B cell (primary cell): ENCODE measurements at regions not wholly inside any gene's neighbourhood (a gene's known extent, or its start where the extent isn't known, plus 50 kb on each side); places are given as distances from the start of the nearest gene placed in this dataset.

Experiments
- ATAC-seq: fragments of 200-7000 bp; cut with Tn5 transposase; one replicate; pipeline ENCODE4 v1.10.0; 2021; ENCODE audit warnings: low read depth, mild to moderate bottlenecking, moderate number of reproducible peaks, moderate library complexity
- CTCF ChIA-PET: fragments of 350-600 bp; sonication (Branson Sonifier 250); formaldehyde crosslinking; loops from one replicate; lab custom pipeline; 2021; ENCODE audit warnings: antibody characterized with exemption, inconsistent platforms; lab: Charles Lee
- POLR2A ChIA-PET: fragments of 350-600 bp; sonication (Branson Sonifier 250); formaldehyde crosslinking; loops from one replicate; lab custom pipeline; 2021; ENCODE audit warnings: antibody characterized with exemption; lab: Charles Lee
- DNase-seq: peaks from one replicate; pipeline ENCODE4 v3.0.0; 2013
- H2AFZ ChIP-seq: 2 replicates; pipeline ENCODE4 v1.6.1; 2012; ENCODE audit warnings: mild to moderate bottlenecking, low read depth, low read length; ENCODE audit not compliant: insufficient read depth, poor library complexity, severe bottlenecking
- H3K27ac ChIP-seq, 2 donors: 1 replicate in 1 of 2; 2 replicates in 1 of 2; pipeline ENCODE4 v1.5.1; 2012 to 2013; ENCODE audit warnings: low read length in 2 of 2, mild to moderate bottlenecking in 2 of 2, moderate library complexity in 1 of 2
- H3K27me3 ChIP-seq, 4 experiments: fragments of 200-600 bp in 1 of 4; sonication (generic) in 1 of 4; replicated peaks in 1 of 4; 1 replicate in 2 of 4; 2 replicates in 2 of 4; pipeline versions ENCODE4 v1.6.1 to v1.7.0; 2013 to 2016; ENCODE audit warnings: low read length in 3 of 4, mild to moderate bottlenecking in 2 of 4, mixed read lengths in 1 of 4, moderate library complexity in 1 of 4; ENCODE audit not compliant: insufficient read depth in 4 of 4, control insufficient read depth in 3 of 4; ENCODE audit errors: control extremely low read depth in 1 of 4
- H3K36me3 ChIP-seq, 2 experiments: replicated peaks in 1 of 2; 1 replicate in 1 of 2; 2 replicates in 1 of 2; pipeline versions ENCODE4 v1.6.1 to v1.7.1; 2013; ENCODE audit warnings: low read length in 1 of 2; ENCODE audit not compliant: insufficient read depth in 2 of 2, control insufficient read depth in 1 of 2; ENCODE audit errors: control extremely low read depth in 1 of 2, extremely low read depth in 1 of 2
- H3K4me1 ChIP-seq, 2 donors: fragments of 200-600 bp in 1 of 2; sonication (generic) in 1 of 2; 1 replicate in 1 of 2; 2 replicates in 1 of 2; pipeline versions ENCODE4 v1.5.1 to v1.6.1; 2013 to 2017; ENCODE audit warnings: low read length in 2 of 2; ENCODE audit not compliant: control insufficient read depth in 2 of 2, insufficient read depth in 2 of 2
- H3K4me2 ChIP-seq: replicated peaks from 2 replicates; pipeline ENCODE3; 2012; ENCODE audit warnings: mild to moderate bottlenecking, low read depth, low read length; ENCODE audit not compliant: poor library complexity, severe bottlenecking
- H3K4me3 ChIP-seq, 5 experiments: fragments of 200-600 bp in 1 of 5; sonication (generic) in 1 of 5; 1 replicate in 3 of 5; 2 replicates in 2 of 5; pipeline versions ENCODE4 v1.5.1 to v1.7.0; 2011 to 2016; ENCODE audit warnings: low read length in 4 of 5, mild to moderate bottlenecking in 4 of 5, low read depth in 2 of 5, control low read depth in 1 of 5, moderate library complexity in 1 of 5; ENCODE audit not compliant: insufficient read depth in 1 of 5; ENCODE audit errors: control extremely low read depth in 1 of 5, extremely low read depth in 1 of 5
- H3K79me2 ChIP-seq: fragments of 200-600 bp; sonication (generic); one replicate; pipeline ENCODE4 v1.6.0; 2016; ENCODE audit warnings: low read length; ENCODE audit not compliant: control insufficient read depth, insufficient read depth
- H3K9ac ChIP-seq: fragments of 200-600 bp; sonication (generic); 2 replicates; pipeline ENCODE4 v1.6.1; 2017; ENCODE audit warnings: mild to moderate bottlenecking, low read length, moderate library complexity
- H3K9me3 ChIP-seq, 3 donors: one replicate each; pipeline versions ENCODE4 v1.6.1 to v1.7.1; 2013; ENCODE audit warnings: low read length in 2 of 3; ENCODE audit not compliant: control insufficient read depth in 2 of 3, insufficient read depth in 1 of 3; ENCODE audit errors: control extremely low read depth in 1 of 3
- H4K20me1 ChIP-seq: 2 replicates; pipeline ENCODE4 v1.6.0; 2012; ENCODE audit warnings: mild to moderate bottlenecking, low read length; ENCODE audit not compliant: insufficient read depth, control insufficient read depth, poor library complexity, severe bottlenecking
- H3K27ac Mint-ChIP-seq: one replicate; pipeline ENCODE4 v1.8.0; 2021; ENCODE audit warnings: mixed read lengths
- H3K27me3 Mint-ChIP-seq: one replicate; pipeline ENCODE4 v1.8.0; 2021; ENCODE audit warnings: mixed read lengths
- H3K4me1 Mint-ChIP-seq: one replicate; pipeline ENCODE4 v1.8.0; 2021; ENCODE audit warnings: mixed read lengths
- H3K4me3 Mint-ChIP-seq: one replicate; pipeline ENCODE4 v1.8.0; 2021; ENCODE audit warnings: mixed read lengths
- H3K9me3 Mint-ChIP-seq: one replicate; pipeline ENCODE4 v1.8.0; 2022; ENCODE audit warnings: mixed read lengths; ENCODE audit not compliant: insufficient read depth
- EZH2 ChIP-seq: IDR thresholded peaks from 2 replicates; pipeline ENCODE4 v1.6.1; 2012; ENCODE audit warnings: borderline replicate concordance, low read depth, mild to moderate bottlenecking, moderate library complexity, low read length; ENCODE audit not compliant: insufficient read depth, poor library complexity, severe bottlenecking
- whole genome bisulfite sequencing: methylation state at CpG from one replicate; pipeline ENCODE4 v1.1.5; 2013; ENCODE audit warnings: missing lambda C conversion rate; ENCODE audit not compliant: insufficient coverage; 5-methylcytosine and 5-hydroxymethylcytosine counted together
- intact Hi-C: fragments of 100-400 bp; cut with micrococcal nuclease; formaldehyde crosslinking; loops from one replicate; pipeline ENCODE4 v1.10.0; 2022
- TF ChIP-seq, protein P1 (sequence below): fragments of 200-600 bp; IDR thresholded peaks from one replicate; pipeline ENCODE4 v1.8.0; 2022; ENCODE audit warnings: antibody characterized with exemption, mild to moderate bottlenecking

GRCh38 chr12:85457016-85457415, 177.0 kb downstream of the ALX1 start:
- H3K4me3 ChIP-seq = no peak overlapping the region
- H3K4me1 ChIP-seq = no peaks in the 10 kb centered on the region
- POLR2A ChIA-PET = no interaction called here
- Mint-ChIP-seq H3K4me3 (no peak overlapping the region), H3K27ac (no peak overlapping the region), H3K9me3 (no peaks in the 10 kb centered on the region), H3K27me3 (no peaks in the 10 kb centered on the region), H3K4me1 (no peaks in the 10 kb centered on the region)
- CTCF ChIA-PET = no interaction called here
- H3K36me3 ChIP-seq = no peaks in the 10 kb centered on the region
- no peaks in the 10 kb centered on the region for H3K79me2 ChIP-seq
- H3K27me3 ChIP-seq = no peaks in the 10 kb centered on the region
- no peak overlapping the region for H3K27ac ChIP-seq
- intact Hi-C loops = no loop called here
- H3K9me3 ChIP-seq = peaks cover 0 to 3% (median 0%) of the 10 kb centered on the region in 3 donors
- no peak overlapping the region for H2AFZ ChIP-seq
- WGBS = 100% methylated on average over 1 of the region's 1 CpG
- TF ChIP-seq EZH2 = no peak
- TF ChIP-seq, protein P1, sequence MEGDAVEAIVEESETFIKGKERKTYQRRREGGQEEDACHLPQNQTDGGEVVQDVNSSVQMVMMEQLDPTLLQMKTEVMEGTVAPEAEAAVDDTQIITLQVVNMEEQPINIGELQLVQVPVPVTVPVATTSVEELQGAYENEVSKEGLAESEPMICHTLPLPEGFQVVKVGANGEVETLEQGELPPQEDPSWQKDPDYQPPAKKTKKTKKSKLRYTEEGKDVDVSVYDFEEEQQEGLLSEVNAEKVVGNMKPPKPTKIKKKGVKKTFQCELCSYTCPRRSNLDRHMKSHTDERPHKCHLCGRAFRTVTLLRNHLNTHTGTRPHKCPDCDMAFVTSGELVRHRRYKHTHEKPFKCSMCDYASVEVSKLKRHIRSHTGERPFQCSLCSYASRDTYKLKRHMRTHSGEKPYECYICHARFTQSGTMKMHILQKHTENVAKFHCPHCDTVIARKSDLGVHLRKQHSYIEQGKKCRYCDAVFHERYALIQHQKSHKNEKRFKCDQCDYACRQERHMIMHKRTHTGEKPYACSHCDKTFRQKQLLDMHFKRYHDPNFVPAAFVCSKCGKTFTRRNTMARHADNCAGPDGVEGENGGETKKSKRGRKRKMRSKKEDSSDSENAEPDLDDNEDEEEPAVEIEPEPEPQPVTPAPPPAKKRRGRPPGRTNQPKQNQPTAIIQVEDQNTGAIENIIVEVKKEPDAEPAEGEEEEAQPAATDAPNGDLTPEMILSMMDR = no peak
- ATAC-seq (no peak), DNase-seq (no peak)
- H4K20me1 ChIP-seq = no peaks in the 10 kb centered on the region
- no peak overlapping the region for H3K9ac ChIP-seq
- no peak overlapping the region for H3K4me2 ChIP-seq

DNA sequence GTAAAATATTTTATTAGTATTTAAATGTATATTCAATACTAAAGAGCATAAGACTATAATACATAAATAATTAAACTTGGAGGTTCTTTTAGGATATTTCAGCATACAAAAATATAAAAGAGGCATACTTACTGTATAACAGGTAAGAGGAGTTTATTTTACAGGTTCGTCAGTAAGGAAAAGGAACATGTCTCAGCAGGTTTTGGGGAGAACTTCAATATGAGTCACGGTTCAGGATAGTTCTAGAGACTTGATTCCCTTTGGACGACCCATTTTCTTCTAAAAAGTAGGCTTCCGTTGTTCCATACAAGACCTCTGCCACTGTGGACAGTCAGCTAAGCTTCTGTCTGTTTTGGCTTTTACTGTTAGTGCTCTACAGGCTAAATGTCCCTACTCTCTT, 181.1 kb downstream of the ALX1 start:
- Histone ChIP-seq H3K79me2 (no peaks in the 10 kb centered on the region), H3K9ac (no peak overlapping the region), H3K36me3 (no peaks in the 10 kb centered on the region), H3K4me2 (no peak overlapping the region), H3K4me1 (no peaks in the 10 kb centered on the region), H3K9me3 (peaks cover 0 to 3% (median 0%) of the 10 kb centered on the region in 3 donors), H2AFZ (no peak overlapping the region), H3K27ac (no peak overlapping the region), H3K4me3 (no peak overlapping the region), H4K20me1 (no peaks in the 10 kb centered on the region), H3K27me3 (no peaks in the 10 kb centered on the region)
- Mint-ChIP-seq H3K27ac (no peak overlapping the region), H3K27me3 (no peaks in the 10 kb centered on the region), H3K4me1 (no peaks in the 10 kb centered on the region), H3K4me3 (no peak overlapping the region), H3K9me3 (no peaks in the 10 kb centered on the region)
- DNase-seq = no peak
- POLR2A ChIA-PET = no interaction called here
- CTCF ChIA-PET = no interaction called here
- TF ChIP-seq, protein P1 = no peak
- TF ChIP-seq EZH2 = no peak
- WGBS = 91% methylated on average over 4 of the region's 4 CpGs
- no peak for ATAC-seq
- intact Hi-C loops = no loop called here
